HFFc6 (cell line): ENCODE measurements at regions not wholly inside any gene's neighbourhood (a gene's known extent, or its start where the extent isn't known, plus 50 kb on each side); places are given as distances from the start of the nearest gene placed in this dataset.

Experiments used
- DNase-seq: peaks from one replicate; pipeline ENCODE4 v3.0.0-alpha.2; 2018
- H3K27ac Mint-ChIP-seq: 2 replicates; pipeline ENCODE4 v1.8.0; 2020; ENCODE audit warnings: mild to moderate bottlenecking, mixed read lengths
- H3K27me3 Mint-ChIP-seq: 2 replicates; pipeline ENCODE4 v1.8.0; 2021; ENCODE audit warnings: mild to moderate bottlenecking, moderate library complexity, mixed read lengths; ENCODE audit not compliant: insufficient read depth
- H3K36me3 Mint-ChIP-seq: 2 replicates; pipeline ENCODE4 v1.8.0; 2021; ENCODE audit warnings: low read depth, mixed read lengths
- H3K4me1 Mint-ChIP-seq: 2 replicates; pipeline ENCODE4 v1.8.0; 2020; ENCODE audit warnings: low read depth, mixed read lengths
- H3K4me3 Mint-ChIP-seq: 2 replicates; pipeline ENCODE4 v1.8.0; 2020; ENCODE audit warnings: mild to moderate bottlenecking, moderate library complexity, mixed read lengths
- H3K9me3 Mint-ChIP-seq: 2 replicates; pipeline ENCODE4 v1.8.0; 2020; ENCODE audit warnings: mild to moderate bottlenecking, mixed read lengths
- TF ChIP-seq, protein P1 (sequence below): fragments of 200-600 bp; sonication (generic); IDR thresholded peaks from 2 replicates; pipeline ENCODE4 v1.5.0; 2021; ENCODE audit warnings: antibody characterized with exemption, mild to moderate bottlenecking

DNA sequence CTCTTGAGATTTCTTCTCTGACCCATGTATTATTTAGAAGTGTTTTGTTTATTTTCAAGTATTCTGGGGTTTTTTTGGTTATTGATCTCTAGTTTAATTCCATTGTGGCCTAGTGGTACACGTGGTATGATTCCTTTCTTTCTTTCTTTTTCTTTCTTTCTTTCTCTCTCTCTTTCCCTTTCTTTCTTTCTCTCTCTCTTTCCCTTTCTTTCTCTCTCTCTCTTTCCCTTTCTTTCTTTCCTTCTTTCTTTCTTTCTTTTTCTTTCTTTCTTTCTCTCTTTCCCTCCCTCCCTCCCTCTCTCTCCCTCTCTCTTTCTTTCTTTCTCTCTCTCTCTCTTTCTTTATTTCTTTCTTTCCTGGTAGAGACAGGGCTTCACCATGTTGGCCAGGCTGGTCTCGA, 85.7 kb upstream of the UBE2E1 start:
- Mint-ChIP-seq H3K4me1 (no peaks in the 10 kb centered on the region), H3K9me3 (no peaks in the 10 kb centered on the region), H3K36me3 (no peaks in the 10 kb centered on the region), H3K27ac (no peak overlapping the region), H3K27me3 (no peaks in the 10 kb centered on the region), H3K4me3 (no peak overlapping the region)
- TF ChIP-seq, protein P1, sequence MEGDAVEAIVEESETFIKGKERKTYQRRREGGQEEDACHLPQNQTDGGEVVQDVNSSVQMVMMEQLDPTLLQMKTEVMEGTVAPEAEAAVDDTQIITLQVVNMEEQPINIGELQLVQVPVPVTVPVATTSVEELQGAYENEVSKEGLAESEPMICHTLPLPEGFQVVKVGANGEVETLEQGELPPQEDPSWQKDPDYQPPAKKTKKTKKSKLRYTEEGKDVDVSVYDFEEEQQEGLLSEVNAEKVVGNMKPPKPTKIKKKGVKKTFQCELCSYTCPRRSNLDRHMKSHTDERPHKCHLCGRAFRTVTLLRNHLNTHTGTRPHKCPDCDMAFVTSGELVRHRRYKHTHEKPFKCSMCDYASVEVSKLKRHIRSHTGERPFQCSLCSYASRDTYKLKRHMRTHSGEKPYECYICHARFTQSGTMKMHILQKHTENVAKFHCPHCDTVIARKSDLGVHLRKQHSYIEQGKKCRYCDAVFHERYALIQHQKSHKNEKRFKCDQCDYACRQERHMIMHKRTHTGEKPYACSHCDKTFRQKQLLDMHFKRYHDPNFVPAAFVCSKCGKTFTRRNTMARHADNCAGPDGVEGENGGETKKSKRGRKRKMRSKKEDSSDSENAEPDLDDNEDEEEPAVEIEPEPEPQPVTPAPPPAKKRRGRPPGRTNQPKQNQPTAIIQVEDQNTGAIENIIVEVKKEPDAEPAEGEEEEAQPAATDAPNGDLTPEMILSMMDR, result no peak
- DNase-seq, result no peak

DNA sequence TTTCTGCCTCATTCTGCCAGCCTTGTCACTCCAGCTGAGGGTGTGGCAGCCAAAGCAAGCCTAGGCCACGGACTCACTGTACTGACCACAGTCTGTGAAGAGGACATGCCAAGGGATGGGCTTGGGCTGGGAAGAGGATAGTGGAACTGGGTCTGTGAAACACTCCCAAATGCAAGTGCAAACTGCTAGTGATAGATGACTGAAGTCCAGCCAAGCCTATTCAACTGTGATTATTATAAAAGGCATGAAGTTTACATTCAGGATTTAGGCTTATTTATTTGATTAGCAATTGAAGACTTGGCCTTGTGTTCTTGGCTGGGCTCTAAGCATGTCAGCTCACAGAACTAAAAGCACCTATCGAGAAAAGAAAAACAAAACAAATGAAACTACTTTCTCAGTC, 84.9 kb upstream of the UBE2E1 start:
- Mint-ChIP-seq H3K4me1 (no peaks in the 10 kb centered on the region), H3K27me3 (no peaks in the 10 kb centered on the region), H3K9me3 (no peaks in the 10 kb centered on the region), H3K27ac (no peak overlapping the region), H3K4me3 (no peak overlapping the region), H3K36me3 (no peaks in the 10 kb centered on the region)
- TF ChIP-seq, protein P1, result no peak
- DNase-seq, result no peak

DNA sequence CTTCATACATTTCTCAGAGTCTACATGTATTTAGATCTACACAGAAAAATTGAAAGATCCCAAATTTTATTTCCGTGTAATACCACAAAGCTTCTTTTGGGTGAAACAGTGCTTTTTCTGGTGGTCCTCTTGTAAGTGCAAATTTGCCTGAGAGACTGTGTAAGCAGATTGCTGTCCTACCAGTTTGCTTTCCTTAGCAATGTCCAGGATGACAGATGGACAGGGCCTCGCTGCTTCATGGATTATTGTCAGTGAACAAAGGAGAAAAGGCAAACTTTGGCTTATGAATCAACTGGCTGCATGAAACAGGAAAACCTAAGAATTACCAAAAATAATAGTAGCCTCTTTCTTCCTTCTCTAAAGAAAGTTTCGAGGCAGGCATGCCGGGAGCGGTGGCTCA, 82.6 kb upstream of the UBE2E1 start:
- no peak for DNase-seq
- Mint-ChIP-seq H3K27me3 (no peaks in the 10 kb centered on the region; the same call in none of the 2 replicates), H3K9me3 (no peaks in the 10 kb centered on the region), H3K36me3 (no peaks in the 10 kb centered on the region), H3K4me1 (peaks cover 11% of the 10 kb centered on the region), H3K4me3 (no peak overlapping the region), H3K27ac (no peak overlapping the region)
- TF ChIP-seq, protein P1, result no peak

DNA sequence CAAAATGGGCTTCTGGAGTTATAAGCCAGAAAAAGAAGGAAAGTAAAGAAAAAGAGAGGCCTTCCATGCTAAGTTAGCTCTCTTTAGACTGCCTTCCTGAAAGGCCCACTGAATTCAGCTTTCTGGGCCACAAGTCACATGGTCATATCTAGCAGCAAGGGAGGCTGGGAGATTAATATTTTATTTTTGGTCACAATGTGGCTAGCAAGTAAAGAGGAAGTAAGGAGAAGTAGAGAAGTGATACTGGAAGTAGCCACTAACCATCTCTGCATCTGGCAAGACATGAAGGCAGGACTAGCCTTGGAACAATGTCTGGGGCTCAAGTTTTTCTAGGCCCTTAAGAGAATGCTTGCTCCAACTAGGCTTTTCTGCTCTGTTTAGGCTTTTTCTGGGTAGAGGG, 81.8 kb upstream of the UBE2E1 start:
- H3K4me1 Mint-ChIP-seq, result peaks cover 19% of the 10 kb centered on the region
- no peak for DNase-seq
- H3K9me3 Mint-ChIP-seq, result no peaks in the 10 kb centered on the region
- H3K4me3 Mint-ChIP-seq, result no peak overlapping the region
- H3K36me3 Mint-ChIP-seq, result no peaks in the 10 kb centered on the region
- H3K27me3 Mint-ChIP-seq, result no peaks in the 10 kb centered on the region; the same call in none of the 2 replicates
- no peak overlapping the region for H3K27ac Mint-ChIP-seq
- TF ChIP-seq, protein P1, result no peak

DNA sequence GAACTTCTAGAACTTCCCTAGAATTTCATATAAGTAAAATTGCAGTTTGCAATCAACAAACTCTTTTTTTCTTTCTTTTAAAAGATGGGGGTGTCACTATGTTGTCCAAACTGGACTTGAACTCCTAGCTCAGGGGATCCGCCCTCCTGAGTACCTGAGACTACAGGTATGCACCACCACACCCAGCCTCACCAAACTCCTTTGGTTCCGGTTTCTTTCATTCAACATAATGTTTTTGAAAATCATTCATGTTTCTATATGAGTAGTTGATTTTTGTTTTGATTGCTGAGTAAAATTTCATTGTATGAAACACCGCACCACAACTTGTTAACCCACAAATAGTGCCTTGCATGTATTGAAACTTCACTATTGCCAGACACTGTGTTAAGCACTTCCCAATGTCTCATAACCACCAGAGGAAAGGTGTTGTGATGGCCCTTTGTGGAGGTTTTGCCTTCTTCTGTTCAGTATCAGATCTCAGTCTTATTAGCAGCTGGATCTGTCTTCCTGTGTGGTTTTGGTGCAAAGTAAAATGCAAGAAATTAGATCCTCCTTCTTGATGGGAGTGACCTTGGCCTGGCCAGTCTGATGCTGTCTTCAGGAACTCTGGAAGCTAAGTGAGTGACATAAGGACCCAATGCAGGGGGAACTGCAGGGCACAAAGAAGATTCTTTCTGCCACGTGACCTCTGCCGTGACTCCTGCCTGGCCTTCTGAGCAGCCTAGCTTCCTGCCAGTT, 78.8 kb upstream of the UBE2E1 start:
- no peak for DNase-seq
- no peaks in the 10 kb centered on the region for H3K36me3 Mint-ChIP-seq
- no peak overlapping the region for H3K4me3 Mint-ChIP-seq
- TF ChIP-seq, protein P1, result no peak
- no peaks in the 10 kb centered on the region; the same call in none of the 2 replicates for H3K27me3 Mint-ChIP-seq
- no peak overlapping the region for H3K27ac Mint-ChIP-seq
- no peaks in the 10 kb centered on the region for H3K9me3 Mint-ChIP-seq
- peaks cover 42% of the 10 kb centered on the region for H3K4me1 Mint-ChIP-seq
